Activated CD8-positive, alpha-beta T cell treated with anti-CD3 and anti-CD28 coated beads for 36 hours (primary cell): ENCODE measurements at regions not wholly inside any gene's neighbourhood (a gene's known extent, or its start where the extent isn't known, plus 50 kb on each side); places are given as distances from the start of the nearest gene placed in this dataset.

Source experiments
- ATAC-seq: fragments of 200-7000 bp; cut with Tn5 transposase; one replicate; pipeline ENCODE4 v1.10.0; 2021; ENCODE audit warnings: mild to moderate bottlenecking, moderate library complexity
- CTCF ChIA-PET: fragments of 350-600 bp; sonication (Branson Sonifier 250); formaldehyde crosslinking; loops from one replicate; lab custom pipeline; 2021; ENCODE audit warnings: antibody characterized with exemption; lab: Charles Lee
- POLR2A ChIA-PET: fragments of 350-600 bp; sonication (Branson Sonifier 250); formaldehyde crosslinking; loops from one replicate; lab custom pipeline; 2021; ENCODE audit warnings: antibody characterized with exemption; lab: Charles Lee
- DNase-seq: peaks from one replicate; pipeline ENCODE4 v3.0.0-alpha.2; 2020
- H3K27ac Mint-ChIP-seq: one replicate; pipeline ENCODE4 v1.8.0; 2021; ENCODE audit warnings: mild to moderate bottlenecking, mixed read lengths
- H3K27me3 Mint-ChIP-seq: one replicate; pipeline ENCODE4 v1.8.0; 2021; ENCODE audit warnings: mixed read lengths
- H3K36me3 Mint-ChIP-seq: one replicate; pipeline ENCODE4 v1.8.0; 2021; ENCODE audit warnings: low read depth, mixed read lengths
- H3K4me1 Mint-ChIP-seq: one replicate; pipeline ENCODE4 v1.8.0; 2021; ENCODE audit warnings: low read depth, mixed read lengths
- H3K4me3 Mint-ChIP-seq: one replicate; pipeline ENCODE4 v1.8.0; 2021; ENCODE audit warnings: mild to moderate bottlenecking, moderate library complexity, mixed read lengths
- H3K9me3 Mint-ChIP-seq: one replicate; pipeline ENCODE4 v1.8.0; 2021; ENCODE audit warnings: mixed read lengths
- CTCF ChIP-seq: fragments of 200-600 bp; IDR thresholded peaks from one replicate; pipeline ENCODE4 v1.8.0; 2022; ENCODE audit warnings: antibody characterized with exemption, mild to moderate bottlenecking
- intact Hi-C: fragments of 100-400 bp; cut with micrococcal nuclease; formaldehyde crosslinking; loops from one replicate; pipeline ENCODE4 v1.10.0; 2022

GRCh38 chr20:17077030-17077429, 149.8 kb upstream of the PCSK2 start:
- H3K27me3 Mint-ChIP-seq = no peaks in the 10 kb centered on the region
- no peaks in the 10 kb centered on the region for H3K4me1 Mint-ChIP-seq
- H3K36me3 Mint-ChIP-seq = no peaks in the 10 kb centered on the region
- no peak for TF ChIP-seq CTCF
- ChIA-PET POLR2A (no interaction called here), CTCF (interaction anchor here (1.3 kb wide), 1 partner anchor 17 kb away, joined by 3 read pairs; no protein-coding TSS in a partner anchor)
- no peak overlapping the region for H3K27ac Mint-ChIP-seq
- intact Hi-C loops = loop anchor here (10.0 kb wide), 1 partner anchor 272 kb away; no protein-coding TSS in a partner anchor
- DNase-seq (no peak), ATAC-seq (no peak)
- H3K9me3 Mint-ChIP-seq = peaks cover 1% of the 10 kb centered on the region
- H3K4me3 Mint-ChIP-seq = no peak overlapping the region

GRCh38 chr20:17083738-17084137, 143.1 kb upstream of the PCSK2 start:
- Mint-ChIP-seq H3K9me3 (peaks cover 13% of the 10 kb centered on the region), H3K4me3 (no peak overlapping the region), H3K4me1 (no peaks in the 10 kb centered on the region), H3K36me3 (no peaks in the 10 kb centered on the region), H3K27ac (no peak overlapping the region), H3K27me3 (no peaks in the 10 kb centered on the region)
- DNase-seq (no peak), ATAC-seq (no peak)
- ChIA-PET POLR2A (no interaction called here), CTCF (no interaction called here)
- intact Hi-C loops = no loop called here
- no peak for TF ChIP-seq CTCF

- Mint-ChIP-seq H3K27ac (no peak overlapping the region), H3K36me3 (no peaks in the 10 kb centered on the region), H3K27me3 (no peaks in the 10 kb centered on the region), H3K4me3 (no peak overlapping the region), H3K4me1 (no peaks in the 10 kb centered on the region), H3K9me3 (peaks cover 13% of the 10 kb centered on the region)
- intact Hi-C loops = no loop called here
- DNase-seq = no peak
- no peak for ATAC-seq
- TF ChIP-seq CTCF = no peak
- ChIA-PET POLR2A (no interaction called here), CTCF (no interaction called here)
These were observed 141.9 kb upstream of the PCSK2 start for GRCh38 chr20:17084909-17085308.

GRCh38 chr20:17093782-17094181, 133.1 kb upstream of the PCSK2 start:
- no peak for ATAC-seq
- POLR2A ChIA-PET = no interaction called here
- Mint-ChIP-seq H3K4me3 (no peak overlapping the region), H3K36me3 (no peaks in the 10 kb centered on the region), H3K27ac (no peak overlapping the region), H3K27me3 (no peaks in the 10 kb centered on the region), H3K9me3 (peaks cover 2% of the 10 kb centered on the region), H3K4me1 (no peaks in the 10 kb centered on the region)
- TF ChIP-seq CTCF = no peak
- intact Hi-C loops = no loop called here
- CTCF ChIA-PET = interaction anchor here (0.9 kb wide), 1 partner anchor 17 kb away, joined by 3 read pairs; no protein-coding TSS in a partner anchor
- DNase-seq = no peak

- ChIA-PET CTCF (no interaction called here), POLR2A (interaction anchor here (0.6 kb wide), 1 partner anchor 10 kb away, joined by 3 read pairs; no protein-coding TSS in a partner anchor)
- Mint-ChIP-seq H3K27me3 (no peaks in the 10 kb centered on the region), H3K9me3 (peaks cover 2% of the 10 kb centered on the region), H3K27ac (no peak overlapping the region), H3K4me1 (no peaks in the 10 kb centered on the region), H3K4me3 (no peak overlapping the region), H3K36me3 (no peaks in the 10 kb centered on the region)
- DNase-seq (no peak), ATAC-seq (no peak)
- no peak for TF ChIP-seq CTCF
- intact Hi-C loops = no loop called here
These were observed 129.2 kb upstream of the PCSK2 start for GRCh38 chr20:17097603-17098002.
